Muscle of leg (tissue), 3 donors: ENCODE measurements at regions not wholly inside any gene's neighbourhood (a gene's known extent, or its start where the extent isn't known, plus 50 kb on each side); places are given as distances from the start of the nearest gene placed in this dataset.
"Not testable (repeated sequence)": the region's sequence is repeated elsewhere in the genome, so short reads cannot be mapped to it uniquely, and the experiment has no call there.

Source experiments
- DNase-seq: peaks from one replicate; pipeline ENCODE4 v3.0.0; 2013
- H3K27ac ChIP-seq: one replicate; pipeline ENCODE4 v1.5.1; 2013; ENCODE audit warnings: mild to moderate bottlenecking, low read length, control low read depth
- H3K27me3 ChIP-seq: one replicate; pipeline ENCODE4 v1.6.1; 2013; ENCODE audit warnings: low read length; ENCODE audit not compliant: control insufficient read depth, insufficient read depth
- H3K36me3 ChIP-seq: one replicate; pipeline ENCODE4 v1.6.1; 2013; ENCODE audit warnings: low read length; ENCODE audit not compliant: control insufficient read depth, insufficient read depth
- H3K4me1 ChIP-seq: one replicate; pipeline ENCODE4 v1.6.1; 2013; ENCODE audit warnings: low read length; ENCODE audit not compliant: control insufficient read depth, insufficient read depth
- H3K4me3 ChIP-seq: one replicate; pipeline ENCODE4 v1.5.1; 2013; ENCODE audit warnings: low read length, control low read depth
- H3K9me3 ChIP-seq: replicated peaks from 2 replicates; pipeline ENCODE4 v1.6.1; 2013; ENCODE audit warnings: low read depth, low read length; ENCODE audit not compliant: control insufficient read depth
- WGBS: methylation state at CpG from one replicate; pipeline ENCODE4 v1.1.5; 2013; ENCODE audit warnings: missing lambda C conversion rate; ENCODE audit not compliant: insufficient coverage; 5-methylcytosine and 5-hydroxymethylcytosine counted together

DNA sequence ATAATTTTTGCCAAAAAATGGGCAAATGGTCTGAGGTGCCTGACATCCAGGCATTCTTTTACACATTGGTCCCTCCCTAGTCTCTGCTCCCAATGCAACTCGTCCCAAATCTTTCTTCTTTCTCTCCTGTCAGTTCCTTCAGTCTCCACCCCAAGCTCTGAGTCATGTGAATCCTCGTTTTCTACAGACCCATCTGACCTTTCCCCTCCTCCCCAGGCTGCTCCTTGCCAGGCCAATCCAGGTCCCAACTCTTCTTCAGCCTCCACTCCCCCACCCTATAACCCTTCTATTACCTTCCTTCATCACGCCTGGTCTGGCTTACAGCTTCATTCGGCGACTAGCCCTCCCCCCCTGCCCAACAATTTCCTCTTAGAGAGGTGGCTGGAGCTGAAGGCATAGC lies 55.3 kb downstream of the BBS10 start:
- H3K27ac ChIP-seq, H3K9me3 ChIP-seq, H3K27me3 ChIP-seq, H3K4me3 ChIP-seq, H3K36me3 ChIP-seq, H3K4me1 ChIP-seq, DNase-seq: not testable (repeated sequence)
- 50% methylated on average over 2 of the region's 5 CpGs for WGBS

- not testable (repeated sequence) for H3K4me3 ChIP-seq, H3K36me3 ChIP-seq, H3K4me1 ChIP-seq, H3K9me3 ChIP-seq, DNase-seq, H3K27me3 ChIP-seq, H3K27ac ChIP-seq
- 88% methylated on average over 8 of the region's 8 CpGs for WGBS
Observed at GRCh38 chr12:76292305-76292704, 55.9 kb downstream of the BBS10 start.

- WGBS: no CpG with 5 or more reads among the region's 3 CpGs
- Histone ChIP-seq H3K4me1 (no peaks in the 10 kb centered on the region), H3K9me3 (no peaks in the 10 kb centered on the region), H3K36me3 (no peaks in the 10 kb centered on the region), H3K27me3 (no peaks in the 10 kb centered on the region), H3K27ac (peak overlapping the region; percentile 72), H3K4me3 (no peak overlapping the region)
- DNase-seq: peak; percentile 93
Observed at GRCh38 chr12:76290963-76291859, 57.0 kb downstream of the BBS10 start.

DNA sequence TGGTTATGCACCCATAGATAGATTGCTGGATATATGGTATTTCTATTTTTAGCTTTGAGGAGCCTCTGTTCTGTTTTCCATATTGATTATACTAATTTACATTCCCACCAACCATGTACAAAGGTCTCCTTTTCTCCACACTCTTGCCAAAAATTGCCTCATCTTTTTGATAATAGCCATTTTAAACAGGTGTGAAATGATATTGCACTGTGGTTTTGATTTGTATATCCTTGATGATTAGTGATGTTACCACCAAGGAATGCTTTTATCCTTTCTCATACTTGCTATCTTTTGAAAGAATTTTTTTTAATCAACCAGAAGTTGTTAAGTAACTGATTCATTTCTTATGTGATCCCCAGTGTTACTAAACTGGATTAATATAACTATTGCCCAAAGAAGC lies 60.0 kb downstream of the BBS10 start:
- no peaks in the 10 kb centered on the region for H3K9me3 ChIP-seq
- no peaks in the 10 kb centered on the region for H3K4me1 ChIP-seq
- H3K27ac ChIP-seq: no peak overlapping the region
- H3K36me3 ChIP-seq: no peaks in the 10 kb centered on the region
- no peak overlapping the region for H3K4me3 ChIP-seq
- no peaks in the 10 kb centered on the region for H3K27me3 ChIP-seq
- no peak for DNase-seq

GRCh38 chr12:76284816-76285750 lies 63.1 kb downstream of the BBS10 start:
- WGBS: 88% methylated on average over 5 of the region's 5 CpGs
- Histone ChIP-seq H3K4me3 (no peak overlapping the region), H3K27me3 (no peaks in the 10 kb centered on the region), H3K36me3 (no peaks in the 10 kb centered on the region), H3K27ac (no peak overlapping the region), H3K9me3 (no peaks in the 10 kb centered on the region), H3K4me1 (no peaks in the 10 kb centered on the region)
- peak; percentile 21 for DNase-seq

GRCh38 chr12:76282744-76283143 lies 65.5 kb downstream of the BBS10 start:
- Histone ChIP-seq H3K4me1 (no peaks in the 10 kb centered on the region), H3K27ac (no peak overlapping the region), H3K4me3 (no peak overlapping the region), H3K36me3 (no peaks in the 10 kb centered on the region), H3K27me3 (no peaks in the 10 kb centered on the region), H3K9me3 (no peaks in the 10 kb centered on the region)
- no peak for DNase-seq

DNA sequence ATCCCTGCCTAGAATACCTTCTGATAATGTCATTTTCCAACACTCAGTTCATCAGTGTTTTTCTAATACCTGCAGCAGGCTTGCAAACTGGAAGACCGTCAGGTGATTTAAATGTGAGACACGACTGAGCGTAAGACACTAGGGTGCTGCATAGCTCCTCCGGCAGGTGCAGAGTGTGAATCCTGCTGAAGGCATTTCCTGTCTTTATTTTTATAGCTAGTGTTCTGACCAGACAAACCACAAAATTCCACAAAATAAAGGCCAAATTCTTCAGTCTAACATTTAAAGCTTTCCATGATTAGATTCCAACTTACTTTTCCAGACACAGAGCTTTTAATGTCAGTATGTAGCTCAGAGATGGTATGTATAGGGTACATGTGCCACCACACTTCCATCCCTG lies 70.7 kb downstream of the BBS10 start:
- Histone ChIP-seq H3K9me3 (no peaks in the 10 kb centered on the region), H3K4me3 (no peak overlapping the region), H3K27me3 (no peaks in the 10 kb centered on the region), H3K4me1 (peaks cover 5% of the 10 kb centered on the region), H3K27ac (no peak overlapping the region), H3K36me3 (no peaks in the 10 kb centered on the region)
- WGBS: 68% methylated on average over 3 of the region's 4 CpGs
- DNase-seq: peak; percentile 56

DNA sequence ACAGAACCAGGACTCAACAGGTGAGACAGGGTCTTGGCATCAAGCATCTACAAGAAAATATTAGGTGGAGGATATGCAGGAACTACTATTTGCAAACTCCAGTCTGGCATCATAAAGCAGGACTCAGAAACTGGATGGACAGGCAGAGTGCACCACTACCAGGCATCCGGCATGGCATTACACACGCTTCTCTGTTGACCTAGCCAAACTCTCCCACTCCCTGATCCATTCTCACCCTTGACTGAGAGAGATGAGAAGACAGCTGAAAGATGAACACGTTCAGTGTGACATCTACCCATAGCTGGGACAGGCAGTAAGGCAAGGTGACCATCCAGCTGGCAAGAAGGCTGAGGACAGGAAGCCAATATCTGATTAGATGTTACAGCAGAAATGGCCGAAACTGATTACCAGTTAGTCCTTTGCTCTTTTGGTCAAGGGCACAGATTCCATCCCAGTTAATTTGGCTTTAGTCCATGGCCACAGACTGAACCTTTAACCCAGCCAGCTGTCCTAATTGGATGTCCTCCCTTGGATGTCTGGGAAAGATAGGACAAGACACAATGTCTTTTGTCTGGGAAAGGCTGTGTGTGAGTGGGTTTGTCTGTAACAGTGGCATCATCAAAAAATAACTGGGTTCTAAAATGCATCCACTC lies 71.6 kb downstream of the BBS10 start:
- Histone ChIP-seq H3K4me3 (no peak overlapping the region), H3K36me3 (no peaks in the 10 kb centered on the region), H3K4me1 (peaks cover 5% of the 10 kb centered on the region), H3K27ac (no peak overlapping the region), H3K27me3 (no peaks in the 10 kb centered on the region), H3K9me3 (no peaks in the 10 kb centered on the region)
- 87% methylated on average over 3 of the region's 4 CpGs for WGBS
- peak; percentile 21 for DNase-seq

- WGBS: 100% methylated on average over 2 of the region's 5 CpGs
- DNase-seq: no peak
- H3K9me3 ChIP-seq: no peaks in the 10 kb centered on the region
- H3K27ac ChIP-seq: no peak overlapping the region
- H3K4me1 ChIP-seq: peaks cover 5% of the 10 kb centered on the region
- H3K36me3 ChIP-seq: no peaks in the 10 kb centered on the region
- H3K4me3 ChIP-seq: no peak overlapping the region
- H3K27me3 ChIP-seq: no peaks in the 10 kb centered on the region
Observed at GRCh38 chr12:76275511-76276093, 72.6 kb downstream of the BBS10 start.
